ENCODE measurements at regions not wholly inside any gene's neighbourhood (a gene's known extent, or its start where the extent isn't known, plus 50 kb on each side); places are given as distances from the start of the nearest gene placed in this dataset.

DNA sequence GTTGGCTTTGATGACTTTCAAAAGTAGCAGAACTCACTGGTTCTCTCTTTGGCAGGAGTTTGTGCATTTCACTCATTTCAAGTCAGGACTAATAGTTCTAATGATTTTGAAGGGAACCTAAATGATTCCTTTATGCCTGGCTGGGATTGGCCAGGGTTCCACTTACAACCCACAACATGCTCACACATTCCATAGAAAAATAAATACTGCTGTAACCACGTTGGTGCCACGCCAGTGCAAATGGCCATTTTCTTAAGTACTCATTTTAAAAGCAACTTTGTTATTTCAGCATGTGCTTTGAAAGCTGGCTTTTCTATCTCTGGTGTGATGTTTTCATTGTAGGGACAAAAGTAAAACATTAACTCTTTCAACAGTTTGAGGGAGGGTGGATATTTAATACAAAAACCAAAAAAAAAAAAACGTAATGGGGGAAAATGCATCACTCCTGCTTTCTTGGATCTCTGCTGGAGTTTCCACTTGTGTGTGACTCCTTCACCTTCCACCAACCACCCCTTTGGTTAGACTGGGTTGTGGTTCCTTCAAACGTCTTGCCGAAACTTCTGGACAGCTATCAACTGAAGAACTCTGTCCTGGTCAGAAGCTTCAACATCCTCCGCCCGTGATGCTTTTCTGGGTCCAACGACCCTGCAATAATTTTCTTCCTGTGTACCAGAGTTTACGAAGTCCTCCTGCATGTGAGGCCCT lies 300.4 kb upstream of the RUNX1 start:
- no peak overlapping the region for H3K4me2 ChIP-seq (ENCODE audit: insufficient read depth, low read length)
- no peak overlapping the region for H2AFZ ChIP-seq (ENCODE audit: low read depth, low read length)
- no peaks in the 10 kb centered on the region for H3K4me1 ChIP-seq (ENCODE audit: control insufficient read depth, extremely low read depth, insufficient read depth, low read length)
- H4K20me1 ChIP-seq (replicated peaks; ENCODE audit: control insufficient read depth, extremely low read depth, insufficient read depth, low read length): no peaks in the 10 kb centered on the region
- H3K79me2 ChIP-seq (ENCODE audit: control insufficient read depth, insufficient read depth, low read length): no peaks in the 10 kb centered on the region
- peaks cover 0 to 6% of the 10 kb centered on the region in 2 experiments for H3K27me3 ChIP-seq (ENCODE audit: control insufficient read depth in 2 of 2, insufficient read depth in 2 of 2, low read length in 2 of 2)
- no peaks in the 10 kb centered on the region for H3K36me3 ChIP-seq (ENCODE audit: control insufficient read depth in 2 of 2, extremely low read depth in 1 of 2, insufficient read depth in 2 of 2, low read length in 2 of 2)
- no peak overlapping the region for H3K27ac ChIP-seq (ENCODE audit: insufficient read depth, low read depth, low read length)
- CTCF ChIA-PET: no interaction called here
- no peak for FAIRE-seq
- TF ChIP-seq MYC (IDR thresholded peaks at IDR 0.05; ENCODE audit: low read depth, low read length) (no peak), FOS (IDR thresholded peaks at IDR 0.05; ENCODE audit: borderline replicate concordance, insufficient read depth, low read length) (no peak), GATA2 (IDR thresholded peaks at IDR 0.05; ENCODE audit: insufficient read depth, insufficient read length, low read depth, low read length) (no peak), POLR2A (IDR thresholded peaks at IDR 0.05; ENCODE audit: low read depth, low read length) (no peak), JUN (IDR thresholded peaks at IDR 0.05; ENCODE audit: borderline replicate concordance, insufficient read depth, insufficient read length, low read depth) (no peak), EZH2 (IDR thresholded peaks at IDR 0.05; ENCODE audit: borderline replicate concordance, low read depth, low read length, severe bottlenecking) (no peak), POLR2AphosphoS5 (IDR thresholded peaks at IDR 0.05; ENCODE audit: insufficient read depth, low read depth, low read length) (no peak)
- TF ChIP-seq, protein P1, sequence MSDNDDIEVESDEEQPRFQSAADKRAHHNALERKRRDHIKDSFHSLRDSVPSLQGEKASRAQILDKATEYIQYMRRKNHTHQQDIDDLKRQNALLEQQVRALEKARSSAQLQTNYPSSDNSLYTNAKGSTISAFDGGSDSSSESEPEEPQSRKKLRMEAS (IDR thresholded peaks at IDR 0.05; ENCODE audit: insufficient read depth, insufficient read length): no peak
- TF ChIP-seq, protein P2, sequence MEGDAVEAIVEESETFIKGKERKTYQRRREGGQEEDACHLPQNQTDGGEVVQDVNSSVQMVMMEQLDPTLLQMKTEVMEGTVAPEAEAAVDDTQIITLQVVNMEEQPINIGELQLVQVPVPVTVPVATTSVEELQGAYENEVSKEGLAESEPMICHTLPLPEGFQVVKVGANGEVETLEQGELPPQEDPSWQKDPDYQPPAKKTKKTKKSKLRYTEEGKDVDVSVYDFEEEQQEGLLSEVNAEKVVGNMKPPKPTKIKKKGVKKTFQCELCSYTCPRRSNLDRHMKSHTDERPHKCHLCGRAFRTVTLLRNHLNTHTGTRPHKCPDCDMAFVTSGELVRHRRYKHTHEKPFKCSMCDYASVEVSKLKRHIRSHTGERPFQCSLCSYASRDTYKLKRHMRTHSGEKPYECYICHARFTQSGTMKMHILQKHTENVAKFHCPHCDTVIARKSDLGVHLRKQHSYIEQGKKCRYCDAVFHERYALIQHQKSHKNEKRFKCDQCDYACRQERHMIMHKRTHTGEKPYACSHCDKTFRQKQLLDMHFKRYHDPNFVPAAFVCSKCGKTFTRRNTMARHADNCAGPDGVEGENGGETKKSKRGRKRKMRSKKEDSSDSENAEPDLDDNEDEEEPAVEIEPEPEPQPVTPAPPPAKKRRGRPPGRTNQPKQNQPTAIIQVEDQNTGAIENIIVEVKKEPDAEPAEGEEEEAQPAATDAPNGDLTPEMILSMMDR (IDR thresholded peaks at IDR 0.05; ENCODE audit: extremely low read depth in 1 of 2, insufficient read depth in 1 of 2, low read depth in 1 of 2, low read length in 2 of 2): no peak
- H3K9ac ChIP-seq (replicated peaks; ENCODE audit: extremely low read depth, insufficient read depth, low read length): no peak overlapping the region
- no peak overlapping the region for H3K4me3 ChIP-seq (replicated peaks in 1 of 3; ENCODE audit: insufficient read depth in 1 of 3, low read depth in 1 of 3, low read length in 3 of 3)
- no peaks in the 10 kb centered on the region for H3K9me3 ChIP-seq (replicated peaks; ENCODE audit: control insufficient read depth, insufficient read depth, low read length)
- dilution Hi-C loops (cut with MboI; ENCODE audit: extremely low pct_ligation_motif_present, low sequenced_read_pairs) (no loop called here), intact Hi-C loops (cut with micrococcal nuclease) (no loop called here)
- POLR2A ChIA-PET: no interaction called here
- no peaks in the 10 kb centered on the region for H3K9me1 ChIP-seq (replicated peaks; ENCODE audit: control insufficient read depth, extremely low read depth, insufficient read depth, low read length)
- DNase-seq (ENCODE audit: low read depth, low spot score): no peak
- no TSS peak for BruUV-seq (replicated peaks)

Measured in endothelial cell of umbilical vein (primary cell).